ENCODE measurements at regions not wholly inside any gene's neighbourhood (a gene's known extent, or its start where the extent isn't known, plus 50 kb on each side); places are given as distances from the start of the nearest gene placed in this dataset.
"Not testable (repeated sequence)": the region's sequence is repeated elsewhere in the genome, so short reads cannot be mapped to it uniquely, and the experiment has no call there.

DNA sequence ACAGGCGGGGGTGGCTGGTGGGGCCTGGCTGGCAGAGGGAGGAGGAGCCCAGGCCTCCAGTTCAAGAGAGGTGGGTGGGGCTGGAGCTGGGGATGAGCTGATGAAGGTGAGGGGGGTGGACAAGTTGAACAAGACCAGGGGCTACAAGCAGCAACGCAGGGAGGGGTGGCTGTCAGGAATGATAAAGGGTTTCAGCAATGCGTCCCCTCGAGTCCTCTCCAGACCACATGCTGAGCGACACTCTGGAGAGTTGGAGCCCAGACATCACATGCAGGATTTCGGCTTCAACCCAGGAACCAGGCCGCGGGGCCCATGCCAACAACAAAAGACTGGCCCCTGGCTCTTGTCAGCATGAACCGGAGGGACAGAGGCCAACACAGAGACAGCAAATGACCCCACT lies 480.3 kb downstream of the BRD1 start:
- TF ChIP-seq, protein P1, sequence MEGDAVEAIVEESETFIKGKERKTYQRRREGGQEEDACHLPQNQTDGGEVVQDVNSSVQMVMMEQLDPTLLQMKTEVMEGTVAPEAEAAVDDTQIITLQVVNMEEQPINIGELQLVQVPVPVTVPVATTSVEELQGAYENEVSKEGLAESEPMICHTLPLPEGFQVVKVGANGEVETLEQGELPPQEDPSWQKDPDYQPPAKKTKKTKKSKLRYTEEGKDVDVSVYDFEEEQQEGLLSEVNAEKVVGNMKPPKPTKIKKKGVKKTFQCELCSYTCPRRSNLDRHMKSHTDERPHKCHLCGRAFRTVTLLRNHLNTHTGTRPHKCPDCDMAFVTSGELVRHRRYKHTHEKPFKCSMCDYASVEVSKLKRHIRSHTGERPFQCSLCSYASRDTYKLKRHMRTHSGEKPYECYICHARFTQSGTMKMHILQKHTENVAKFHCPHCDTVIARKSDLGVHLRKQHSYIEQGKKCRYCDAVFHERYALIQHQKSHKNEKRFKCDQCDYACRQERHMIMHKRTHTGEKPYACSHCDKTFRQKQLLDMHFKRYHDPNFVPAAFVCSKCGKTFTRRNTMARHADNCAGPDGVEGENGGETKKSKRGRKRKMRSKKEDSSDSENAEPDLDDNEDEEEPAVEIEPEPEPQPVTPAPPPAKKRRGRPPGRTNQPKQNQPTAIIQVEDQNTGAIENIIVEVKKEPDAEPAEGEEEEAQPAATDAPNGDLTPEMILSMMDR (IDR thresholded peaks at IDR 0.05; ENCODE audit: insufficient read depth, low read depth, low read length): no peak
- Histone ChIP-seq H3K36me3 (ENCODE audit: control insufficient read depth, insufficient read depth, low read length) (no peaks in the 10 kb centered on the region), H3K27me3 (ENCODE audit: control insufficient read depth, insufficient read depth, low read length) (no peaks in the 10 kb centered on the region), H3K4me3 (ENCODE audit: low read depth, low read length) (no peak overlapping the region)
- no peak for DNase-seq (ENCODE audit: low read depth)
- ChIA-PET POLR2A (no interaction called here), CTCF (no interaction called here)

DNA sequence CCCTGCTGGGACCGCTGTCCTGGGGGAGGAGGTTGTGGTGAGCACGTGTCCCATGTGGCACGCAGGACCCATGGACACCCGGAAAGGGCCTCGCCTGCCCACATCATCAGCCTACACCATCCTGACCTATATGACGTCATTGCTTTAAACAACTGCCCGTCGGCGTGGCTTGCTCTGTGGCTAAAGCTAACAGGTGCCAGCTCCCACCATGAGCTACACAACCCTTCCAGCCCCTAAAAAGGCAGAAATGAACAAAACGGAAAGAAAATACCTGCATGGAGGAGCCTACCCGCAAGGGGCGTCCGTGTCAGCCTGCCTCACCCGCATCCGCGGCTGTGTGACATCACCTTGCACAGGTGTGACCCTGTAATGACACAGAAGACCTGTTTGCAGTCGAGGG lies 481.8 kb downstream of the BRD1 start:
- Histone ChIP-seq H3K27me3 (ENCODE audit: control insufficient read depth, insufficient read depth, low read length) (no peaks in the 10 kb centered on the region), H3K36me3 (ENCODE audit: control insufficient read depth, insufficient read depth, low read length) (no peaks in the 10 kb centered on the region), H3K4me3 (ENCODE audit: low read depth, low read length) (no peak overlapping the region)
- CTCF ChIA-PET: no interaction called here
- POLR2A ChIA-PET: no interaction called here
- DNase-seq (ENCODE audit: low read depth): no peak
- TF ChIP-seq, protein P1 (IDR thresholded peaks at IDR 0.05; ENCODE audit: insufficient read depth, low read depth, low read length): no peak

DNA sequence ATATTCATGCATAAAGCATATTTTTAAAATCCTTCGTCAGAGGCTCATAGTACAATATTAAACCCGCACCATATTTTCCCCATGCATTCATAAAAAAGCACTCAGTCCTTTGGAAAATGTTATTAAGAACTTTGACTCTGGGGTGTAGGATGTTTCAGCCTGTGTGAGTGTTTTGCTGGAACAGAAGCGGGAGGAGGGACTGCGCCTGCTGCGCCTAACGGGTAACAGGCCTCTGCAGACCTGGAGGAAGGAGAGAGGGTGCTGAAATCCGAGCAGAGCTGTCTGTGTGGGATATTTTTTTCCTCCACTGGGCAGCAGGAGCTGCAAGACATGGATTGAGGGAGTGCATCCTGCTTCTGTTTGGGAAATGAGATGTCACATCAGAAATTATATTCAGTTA lies 483.0 kb downstream of the BRD1 start:
- no peak for DNase-seq (ENCODE audit: low read depth)
- no peak overlapping the region for H3K4me3 ChIP-seq (ENCODE audit: low read depth, low read length)
- CTCF ChIA-PET: no interaction called here
- no peaks in the 10 kb centered on the region for H3K27me3 ChIP-seq (ENCODE audit: control insufficient read depth, insufficient read depth, low read length)
- TF ChIP-seq, protein P1 (IDR thresholded peaks at IDR 0.05; ENCODE audit: insufficient read depth, low read depth, low read length): no peak
- POLR2A ChIA-PET: no interaction called here
- H3K36me3 ChIP-seq (ENCODE audit: control insufficient read depth, insufficient read depth, low read length): no peaks in the 10 kb centered on the region

DNA sequence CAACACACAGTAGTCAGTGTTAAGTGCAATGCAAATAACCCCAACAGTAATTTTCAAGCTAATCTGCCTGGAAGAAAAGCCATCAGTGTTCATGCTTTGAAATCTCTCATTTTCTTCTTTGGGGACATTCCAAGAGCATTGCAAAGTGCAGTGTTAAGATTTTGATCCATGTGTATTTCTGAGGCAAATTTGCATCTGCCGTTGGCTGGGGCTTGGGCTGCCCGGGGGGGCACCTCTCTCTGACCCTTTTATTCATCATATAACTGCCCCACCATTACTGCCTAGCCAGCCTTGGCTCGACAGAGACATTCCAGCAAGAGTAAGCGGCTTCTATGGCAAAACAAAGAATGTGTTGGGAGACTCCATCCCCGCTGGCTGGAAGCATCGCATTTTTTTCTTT lies 483.5 kb downstream of the BRD1 start:
- Histone ChIP-seq H3K4me3 (ENCODE audit: low read depth, low read length) (no peak overlapping the region), H3K27me3 (ENCODE audit: control insufficient read depth, insufficient read depth, low read length) (no peaks in the 10 kb centered on the region), H3K36me3 (ENCODE audit: control insufficient read depth, insufficient read depth, low read length) (no peaks in the 10 kb centered on the region)
- DNase-seq (ENCODE audit: low read depth): no peak
- ChIA-PET CTCF (no interaction called here), POLR2A (no interaction called here)
- TF ChIP-seq, protein P1 (IDR thresholded peaks at IDR 0.05; ENCODE audit: insufficient read depth, low read depth, low read length): no peak

DNA sequence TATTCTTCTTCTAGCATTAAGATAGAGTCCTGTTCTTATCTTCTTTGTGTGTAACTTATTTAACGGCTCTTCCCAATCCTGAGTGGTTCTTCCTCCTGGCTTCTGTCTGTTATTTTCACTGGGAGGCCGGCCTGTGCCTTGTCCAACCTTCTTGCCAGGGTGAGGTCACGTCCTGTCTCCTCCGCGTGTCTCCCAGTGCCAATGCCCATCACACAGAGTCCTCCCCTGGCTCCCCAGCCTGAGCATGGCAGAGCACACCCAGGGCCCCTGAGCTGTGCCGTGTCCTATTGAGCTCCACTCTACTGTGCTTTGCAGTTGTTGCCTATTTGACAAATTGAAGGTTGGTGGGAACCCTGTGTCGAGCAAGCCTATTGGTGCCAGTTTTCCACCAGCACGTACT lies 487.3 kb downstream of the BRD1 start:
- H3K27me3 ChIP-seq (ENCODE audit: control insufficient read depth, insufficient read depth, low read length): no peaks in the 10 kb centered on the region
- POLR2A ChIA-PET: no interaction called here
- no peak overlapping the region for H3K4me3 ChIP-seq (ENCODE audit: low read depth, low read length)
- CTCF ChIA-PET: no interaction called here
- H3K36me3 ChIP-seq (ENCODE audit: control insufficient read depth, insufficient read depth, low read length): no peaks in the 10 kb centered on the region
- no peak for DNase-seq (ENCODE audit: low read depth)
- TF ChIP-seq, protein P1 (IDR thresholded peaks at IDR 0.05; ENCODE audit: insufficient read depth, low read depth, low read length): no peak

DNA sequence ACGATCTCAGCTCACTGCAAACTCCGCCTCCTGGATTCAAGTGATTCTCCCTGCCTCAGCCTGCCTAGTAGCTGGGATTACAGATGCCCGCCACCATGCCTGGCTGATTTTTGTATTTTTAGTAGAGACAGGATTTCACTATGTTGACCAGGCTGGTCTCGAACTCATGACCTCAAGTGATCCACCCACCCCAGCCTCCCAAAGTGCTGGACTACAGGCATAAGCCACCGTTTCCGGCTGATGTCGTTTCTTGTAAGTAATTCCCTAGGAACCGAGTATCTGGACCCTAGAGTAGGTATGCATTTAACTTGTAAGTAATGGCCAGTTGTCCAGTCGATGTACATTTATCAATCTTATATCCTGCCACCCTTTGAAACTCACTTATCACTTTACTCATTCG lies 491.2 kb downstream of the BRD1 start:
- DNase-seq (ENCODE audit: low read depth); CTCF ChIA-PET; H3K4me3 ChIP-seq (ENCODE audit: low read depth, low read length); POLR2A ChIA-PET; H3K27me3 ChIP-seq (ENCODE audit: control insufficient read depth, insufficient read depth, low read length); H3K36me3 ChIP-seq (ENCODE audit: control insufficient read depth, insufficient read depth, low read length): not testable (repeated sequence)

Data from BJ (cell line).